ENCODE measurements at regions not wholly inside any gene's neighbourhood (a gene's known extent, or its start where the extent isn't known, plus 50 kb on each side); places are given as distances from the start of the nearest gene placed in this dataset.

DNA sequence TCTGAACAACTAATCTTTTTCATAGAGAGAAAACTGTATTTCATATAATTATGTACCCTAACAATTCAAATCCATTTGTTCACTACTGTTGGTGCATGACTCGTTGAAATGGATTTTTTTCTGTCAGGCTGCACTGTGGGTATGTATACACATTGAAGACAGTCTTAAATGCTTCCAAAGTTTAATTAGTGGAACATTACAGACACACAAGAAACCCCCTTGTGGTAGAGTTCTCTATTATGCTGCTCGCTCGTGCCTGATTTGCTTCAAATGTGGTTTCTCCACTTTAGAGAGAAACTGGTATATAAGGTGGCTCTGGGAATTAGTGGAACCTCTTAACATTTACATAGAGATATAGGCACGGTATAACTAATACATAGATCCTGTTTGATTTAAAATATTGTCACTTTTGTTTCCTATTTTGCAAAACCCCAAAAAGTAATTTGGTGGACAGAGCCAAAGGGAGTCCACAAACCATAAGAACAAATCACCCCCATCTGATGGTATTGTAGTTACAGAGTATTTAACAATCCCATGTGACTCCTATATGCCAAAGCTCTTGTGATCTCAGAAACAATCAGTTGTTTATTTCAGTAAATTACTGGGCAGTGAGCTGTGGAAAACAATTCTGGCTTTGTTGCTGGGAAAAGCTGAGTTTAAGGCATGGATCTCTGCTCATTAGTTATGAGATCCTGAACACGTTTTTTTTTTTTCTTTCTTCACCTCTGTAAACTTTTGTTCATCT is 159.5 kb downstream of the BRMS1L start:
- POLR2A ChIA-PET, result no interaction called here
- H3K9me3 Mint-ChIP-seq, result peaks cover 0 to 7% (median 0%) of the 10 kb centered on the region in 11 donors
- H3K9me3 ChIP-seq (ENCODE audit: control insufficient read depth in 2 of 3, low read length in 3 of 3), result no peaks in the 10 kb centered on the region
- no peak overlapping the region for H3K27ac Mint-ChIP-seq
- H3K4me3 Mint-ChIP-seq, result no peak overlapping the region
- DNase-seq, result no peak
- no peak for ATAC-seq
- H3K4me3 ChIP-seq (ENCODE audit: low read length), result no peak overlapping the region
- H3K27ac ChIP-seq (ENCODE audit: low read depth, low read length), result no peak overlapping the region
- intact Hi-C loops (cut with micrococcal nuclease), result loop anchor here in 1 of 2 donors (5.0 kb wide), 1 partner anchor 103 kb away; no protein-coding TSS in a partner anchor
- CTCF ChIA-PET, result no interaction called here
- H3K36me3 ChIP-seq (ENCODE audit: control insufficient read depth in 2 of 3, insufficient read depth in 3 of 3, low read length in 3 of 3), result no peaks in the 10 kb centered on the region
- H3K4me1 ChIP-seq (ENCODE audit: control insufficient read depth in 2 of 2, insufficient read depth in 2 of 2, low read length in 2 of 2), result no peaks in the 10 kb centered on the region
- peaks cover 0 to 4% (median 2%) of the 10 kb centered on the region in 5 donors for H3K27me3 Mint-ChIP-seq
- peaks cover 0 to 5% (median 0%) of the 10 kb centered on the region in 5 donors for H3K36me3 Mint-ChIP-seq
- no peaks in the 10 kb centered on the region for H3K27me3 ChIP-seq (ENCODE audit: control insufficient read depth in 2 of 2, insufficient read depth in 2 of 2, low read length in 2 of 2)
- peaks cover 0 to 8% (median 0%) of the 10 kb centered on the region in 7 donors for H3K4me1 Mint-ChIP-seq

DNA sequence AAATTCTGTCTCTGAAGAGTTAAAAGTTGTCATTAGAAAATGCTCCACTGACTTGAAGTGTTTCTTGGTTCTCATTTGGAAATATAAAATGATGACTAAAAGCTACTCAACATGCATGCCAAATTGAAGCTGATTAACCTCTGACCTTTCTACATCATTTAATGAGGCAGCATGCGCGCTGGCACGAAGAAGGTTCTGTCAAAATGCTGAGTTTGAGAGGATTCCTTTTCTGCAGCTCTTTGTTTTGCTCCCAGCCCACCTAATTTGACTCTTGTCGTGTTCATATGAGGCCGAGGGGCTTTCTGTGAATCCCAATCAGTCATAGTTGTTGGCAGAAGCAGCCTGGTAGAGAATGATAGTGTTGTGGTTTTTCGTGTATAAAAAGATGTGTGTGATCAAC is 153.4 kb downstream of the BRMS1L start:
- ATAC-seq, result no peak
- Histone ChIP-seq H3K9me3 (ENCODE audit: control insufficient read depth in 2 of 3, low read length in 3 of 3) (no peaks in the 10 kb centered on the region), H3K27ac (ENCODE audit: low read depth, low read length) (no peak overlapping the region), H3K27me3 (ENCODE audit: control insufficient read depth in 2 of 2, insufficient read depth in 2 of 2, low read length in 2 of 2) (no peaks in the 10 kb centered on the region), H3K36me3 (ENCODE audit: control insufficient read depth in 2 of 3, insufficient read depth in 3 of 3, low read length in 3 of 3) (no peaks in the 10 kb centered on the region), H3K4me1 (ENCODE audit: control insufficient read depth in 2 of 2, insufficient read depth in 2 of 2, low read length in 2 of 2) (no peaks in the 10 kb centered on the region), H3K4me3 (ENCODE audit: low read length) (no peak overlapping the region)
- Mint-ChIP-seq H3K4me1 (no peaks in the 10 kb centered on the region), H3K27me3 (peaks cover 0 to 4% (median 0%) of the 10 kb centered on the region in 5 donors), H3K36me3 (no peaks in the 10 kb centered on the region), H3K4me3 (no peak overlapping the region), H3K27ac (no peak overlapping the region), H3K9me3 (peaks cover 0 to 8% (median 2%) of the 10 kb centered on the region in 11 donors)
- no peak for DNase-seq
- intact Hi-C loops (cut with micrococcal nuclease), result no loop called here
- POLR2A ChIA-PET, result no interaction called here
- CTCF ChIA-PET, result no interaction called here

DNA sequence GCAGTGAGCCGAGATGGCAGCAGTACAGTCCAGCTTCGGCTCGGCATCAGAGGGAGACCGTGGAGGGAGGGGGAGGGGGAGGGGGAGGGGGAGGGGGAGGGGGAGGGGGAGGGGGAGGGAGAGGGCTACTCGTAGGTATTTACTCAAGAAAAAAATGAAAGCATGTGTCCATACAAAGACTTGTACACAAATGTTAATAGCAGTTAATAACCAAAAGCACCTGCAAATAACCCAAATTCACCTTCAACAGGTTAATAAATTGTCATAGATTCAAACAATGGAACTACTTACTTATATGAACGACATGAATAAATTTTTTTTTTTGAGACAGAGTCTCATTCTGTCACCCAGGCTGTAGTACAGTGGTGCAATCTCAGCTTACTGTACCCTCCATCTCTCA is 152.4 kb downstream of the BRMS1L start:
- ATAC-seq (no peak), DNase-seq (no peak)
- H3K4me3 ChIP-seq (ENCODE audit: low read length), result no peak overlapping the region
- ChIA-PET POLR2A (no interaction called here), CTCF (no interaction called here)
- no peaks in the 10 kb centered on the region for H3K9me3 ChIP-seq (ENCODE audit: control insufficient read depth in 2 of 3, low read length in 3 of 3)
- Mint-ChIP-seq H3K4me3 (no peak overlapping the region), H3K27ac (no peak overlapping the region), H3K36me3 (no peaks in the 10 kb centered on the region), H3K4me1 (no peaks in the 10 kb centered on the region), H3K9me3 (peaks cover 0 to 8% (median 2%) of the 10 kb centered on the region in 11 donors), H3K27me3 (peaks cover 0 to 10% (median 2%) of the 10 kb centered on the region in 5 donors)
- intact Hi-C loops (cut with micrococcal nuclease), result no loop called here
- no peak overlapping the region for H3K27ac ChIP-seq (ENCODE audit: low read depth, low read length)
- no peaks in the 10 kb centered on the region for H3K4me1 ChIP-seq (ENCODE audit: control insufficient read depth in 2 of 2, insufficient read depth in 2 of 2, low read length in 2 of 2)
- H3K36me3 ChIP-seq (ENCODE audit: control insufficient read depth in 2 of 3, insufficient read depth in 3 of 3, low read length in 3 of 3), result no peaks in the 10 kb centered on the region
- H3K27me3 ChIP-seq (ENCODE audit: control insufficient read depth in 2 of 2, insufficient read depth in 2 of 2, low read length in 2 of 2), result no peaks in the 10 kb centered on the region

DNA sequence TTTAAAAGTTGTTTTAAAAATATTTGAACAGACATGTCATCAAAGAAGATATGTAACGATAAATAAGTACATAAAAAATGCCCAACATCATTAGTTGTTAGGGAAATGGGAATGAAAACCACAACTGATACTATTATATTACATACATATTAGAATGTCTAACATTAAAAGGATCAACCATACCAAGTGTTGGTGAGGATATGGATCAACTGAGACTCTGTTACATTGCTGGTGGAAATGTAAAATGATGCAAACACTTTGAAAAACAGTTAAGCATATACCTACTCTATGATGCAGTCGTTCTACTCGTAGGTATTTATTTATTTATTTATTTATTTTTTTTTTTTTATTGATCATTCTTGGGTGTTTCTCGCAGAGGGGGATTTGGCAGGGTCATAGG is 149.7 kb downstream of the BRMS1L start:
- ChIA-PET POLR2A (no interaction called here), CTCF (no interaction called here)
- H3K9me3 ChIP-seq (ENCODE audit: control insufficient read depth in 2 of 3, low read length in 3 of 3), result no peaks in the 10 kb centered on the region
- DNase-seq (no peak), ATAC-seq (no peak)
- no peak overlapping the region for H3K4me3 Mint-ChIP-seq
- peaks cover 0 to 13% (median 10%) of the 10 kb centered on the region in 5 donors for H3K27me3 Mint-ChIP-seq
- H3K36me3 ChIP-seq (ENCODE audit: control insufficient read depth in 2 of 3, insufficient read depth in 3 of 3, low read length in 3 of 3), result no peaks in the 10 kb centered on the region
- H3K27ac Mint-ChIP-seq, result no peak overlapping the region
- H3K27ac ChIP-seq (ENCODE audit: low read depth, low read length), result no peak overlapping the region
- no peaks in the 10 kb centered on the region for H3K36me3 Mint-ChIP-seq
- H3K4me1 ChIP-seq (ENCODE audit: control insufficient read depth in 2 of 2, insufficient read depth in 2 of 2, low read length in 2 of 2), result no peaks in the 10 kb centered on the region
- H3K9me3 Mint-ChIP-seq, result peaks cover 0 to 8% (median 0%) of the 10 kb centered on the region in 11 donors
- intact Hi-C loops (cut with micrococcal nuclease), result no loop called here
- no peak overlapping the region for H3K4me3 ChIP-seq (ENCODE audit: low read length)
- H3K27me3 ChIP-seq (ENCODE audit: control insufficient read depth in 2 of 2, insufficient read depth in 2 of 2, low read length in 2 of 2), result no peaks in the 10 kb centered on the region
- H3K4me1 Mint-ChIP-seq, result no peaks in the 10 kb centered on the region

DNA sequence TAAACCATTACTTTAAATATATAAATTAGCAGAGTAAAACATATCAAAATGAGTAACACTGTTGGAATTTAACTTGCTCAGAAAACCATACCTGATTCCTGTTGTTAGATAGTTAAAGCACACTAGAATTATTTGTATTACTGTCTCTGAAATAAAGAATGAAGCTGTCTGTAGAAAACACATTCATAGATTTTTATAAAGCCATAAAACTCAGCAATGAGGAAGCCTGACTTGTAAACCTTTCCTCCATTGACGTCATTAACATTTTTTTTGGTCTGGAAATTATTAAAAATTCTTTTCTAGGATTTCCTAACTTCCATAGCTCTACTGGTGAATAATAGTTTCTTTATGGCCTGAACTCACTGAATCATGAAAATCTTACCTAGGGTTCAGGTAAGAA is 147.6 kb downstream of the BRMS1L start:
- intact Hi-C loops (cut with micrococcal nuclease), result no loop called here

DNA sequence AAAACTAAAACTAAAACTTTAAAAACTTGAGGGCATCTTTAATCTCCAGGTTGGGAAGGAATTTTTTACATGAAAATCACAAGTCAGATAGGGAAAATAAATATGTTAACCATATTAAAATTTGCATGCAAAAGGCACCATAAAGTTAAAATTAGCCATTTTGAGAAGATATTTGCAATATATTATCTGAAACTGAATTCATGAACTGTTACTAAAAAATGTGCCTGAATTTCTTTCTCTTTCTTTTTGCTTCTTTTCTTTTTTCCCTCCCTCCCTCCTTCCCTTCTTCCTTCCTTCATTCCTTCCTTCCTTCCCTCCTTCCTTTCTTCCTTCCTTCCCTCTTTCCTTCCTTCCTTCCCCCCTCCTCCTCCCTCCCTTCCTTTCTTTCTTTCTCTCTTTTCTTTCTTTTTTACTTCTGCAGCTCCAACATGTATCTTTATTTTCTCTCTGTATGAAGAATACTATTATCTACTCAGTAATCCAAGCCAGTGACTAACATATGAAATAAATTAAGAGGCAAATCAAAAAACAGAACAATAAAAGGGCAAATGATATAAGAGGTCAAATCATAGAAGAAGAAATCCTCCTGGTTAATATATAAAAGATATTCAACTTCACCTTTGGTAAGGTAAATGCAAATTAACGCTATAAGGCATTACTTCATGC is 146.0 kb downstream of the BRMS1L start:
- Mint-ChIP-seq H3K4me3 (no peak overlapping the region), H3K4me1 (no peaks in the 10 kb centered on the region)

More for the DNA sequence above, 147.6 kb downstream of the BRMS1L start:
- Histone ChIP-seq H3K36me3 (ENCODE audit: control insufficient read depth in 2 of 3, insufficient read depth in 3 of 3, low read length in 3 of 3) (no peaks in the 10 kb centered on the region), H3K4me1 (ENCODE audit: control insufficient read depth in 2 of 2, insufficient read depth in 2 of 2, low read length in 2 of 2) (no peaks in the 10 kb centered on the region), H3K27ac (ENCODE audit: low read depth, low read length) (no peak overlapping the region), H3K27me3 (ENCODE audit: control insufficient read depth in 2 of 2, insufficient read depth in 2 of 2, low read length in 2 of 2) (no peaks in the 10 kb centered on the region), H3K9me3 (ENCODE audit: control insufficient read depth in 2 of 3, low read length in 3 of 3) (no peaks in the 10 kb centered on the region), H3K4me3 (ENCODE audit: low read length) (no peak overlapping the region)
- ChIA-PET CTCF (no interaction called here), POLR2A (no interaction called here)
- Mint-ChIP-seq H3K4me3 (no peak overlapping the region), H3K4me1 (no peaks in the 10 kb centered on the region), H3K27ac (no peak overlapping the region), H3K9me3 (peaks cover 0 to 4% (median 0%) of the 10 kb centered on the region in 11 donors), H3K27me3 (peaks cover 4 to 17% (median 10%) of the 10 kb centered on the region in 5 donors), H3K36me3 (no peaks in the 10 kb centered on the region)
- no peak for ATAC-seq
- no peak for DNase-seq

DNA sequence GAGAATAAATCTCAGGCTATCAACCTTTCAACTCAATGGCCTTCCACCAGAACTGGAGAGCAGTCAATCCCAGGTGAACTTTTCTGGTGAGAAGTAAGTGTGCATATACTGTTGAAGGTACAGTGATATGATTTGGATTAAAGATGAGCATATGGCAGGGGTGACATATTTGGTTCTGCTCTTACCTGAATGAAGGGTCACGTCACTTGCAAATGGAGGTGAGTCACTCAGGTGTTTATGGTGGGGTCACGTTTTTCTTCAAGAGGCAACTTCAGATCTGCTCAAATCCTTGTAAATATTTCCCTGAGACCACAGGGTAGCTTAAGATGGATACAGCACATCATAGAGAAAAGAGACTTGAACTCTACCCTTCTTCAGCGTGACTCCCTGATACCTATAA is 143.2 kb downstream of the BRMS1L start:
- no peak overlapping the region for H3K4me3 Mint-ChIP-seq
- no peaks in the 10 kb centered on the region for H3K9me3 ChIP-seq (ENCODE audit: control insufficient read depth in 2 of 3, low read length in 3 of 3)
- H3K9me3 Mint-ChIP-seq, result peaks cover 0 to 3% (median 0%) of the 10 kb centered on the region in 11 donors
- H3K4me3 ChIP-seq (ENCODE audit: low read length), result no peak overlapping the region
- POLR2A ChIA-PET, result no interaction called here
- no peaks in the 10 kb centered on the region for H3K4me1 ChIP-seq (ENCODE audit: control insufficient read depth in 2 of 2, insufficient read depth in 2 of 2, low read length in 2 of 2)
- DNase-seq (no peak), ATAC-seq (no peak)
- CTCF ChIA-PET, result no interaction called here
- no peaks in the 10 kb centered on the region for H3K27me3 ChIP-seq (ENCODE audit: control insufficient read depth in 2 of 2, insufficient read depth in 2 of 2, low read length in 2 of 2)
- H3K36me3 ChIP-seq (ENCODE audit: control insufficient read depth in 2 of 3, insufficient read depth in 3 of 3, low read length in 3 of 3), result no peaks in the 10 kb centered on the region
- intact Hi-C loops (cut with micrococcal nuclease), result no loop called here
- H3K27me3 Mint-ChIP-seq, result peaks cover 4 to 18% (median 8%) of the 10 kb centered on the region in 5 donors
- no peak overlapping the region for H3K27ac Mint-ChIP-seq
- no peak overlapping the region for H3K27ac ChIP-seq (ENCODE audit: low read depth, low read length)
- no peaks in the 10 kb centered on the region for H3K4me1 Mint-ChIP-seq
- H3K36me3 Mint-ChIP-seq, result no peaks in the 10 kb centered on the region

More for the DNA sequence above, 146.0 kb downstream of the BRMS1L start:
- DNase-seq (no peak), ATAC-seq (no peak)
- H3K27me3 ChIP-seq (ENCODE audit: control insufficient read depth in 2 of 2, insufficient read depth in 2 of 2, low read length in 2 of 2), result no peaks in the 10 kb centered on the region
- Mint-ChIP-seq H3K36me3 (no peaks in the 10 kb centered on the region), H3K27me3 (peaks cover 8 to 18% (median 10%) of the 10 kb centered on the region in 5 donors), H3K27ac (no peak overlapping the region), H3K9me3 (peaks cover 0 to 5% (median 0%) of the 10 kb centered on the region in 11 donors)
- CTCF ChIA-PET, result no interaction called here
- intact Hi-C loops (cut with micrococcal nuclease), result no loop called here
- H3K4me3 ChIP-seq (ENCODE audit: low read length), result no peak overlapping the region
- no peaks in the 10 kb centered on the region for H3K36me3 ChIP-seq (ENCODE audit: control insufficient read depth in 2 of 3, insufficient read depth in 3 of 3, low read length in 3 of 3)
- H3K27ac ChIP-seq (ENCODE audit: low read depth, low read length), result no peak overlapping the region
- H3K4me1 ChIP-seq (ENCODE audit: control insufficient read depth in 2 of 2, insufficient read depth in 2 of 2, low read length in 2 of 2), result no peaks in the 10 kb centered on the region
- POLR2A ChIA-PET, result no interaction called here
- H3K9me3 ChIP-seq (ENCODE audit: control insufficient read depth in 2 of 3, low read length in 3 of 3), result no peaks in the 10 kb centered on the region

Data from naive thymus-derived CD4-positive, alpha-beta T cell (primary cell).